NCI-H2081 (cell line): ENCODE measurements at regions not wholly inside any gene's neighbourhood (a gene's known extent, or its start where the extent isn't known, plus 50 kb on each side); places are given as distances from the start of the nearest gene placed in this dataset.
"Not testable (repeated sequence)": the region's sequence is repeated elsewhere in the genome, so short reads cannot be mapped to it uniquely, and the experiment has no call there.

Experiments used
- DNase-seq, 2 experiments: peaks; one replicate each; lab custom pipeline; 2025; lab: John Stamatoyannopoulos, UW

- not testable (repeated sequence) for DNase-seq
These were observed 948.3 kb downstream of the METTL15 start for GRCh38 chr11:29056487-29056886.

- DNase-seq: no peak
These were observed 943.7 kb downstream of the METTL15 start for GRCh38 chr11:29051935-29052334.

- not testable (repeated sequence) for DNase-seq
These were observed 942.8 kb downstream of the METTL15 start for GRCh38 chr11:29050962-29051361.

- DNase-seq: no peak
These were observed 932.3 kb downstream of the METTL15 start for GRCh38 chr11:29040489-29040888.

- no peak for DNase-seq
These were observed 924.4 kb downstream of the METTL15 start for GRCh38 chr11:29032384-29033149.

GRCh38 chr11:29029452-29029851 is 921.3 kb downstream of the METTL15 start:
- no peak for DNase-seq

- no peak for DNase-seq
These were observed 919.2 kb downstream of the METTL15 start for GRCh38 chr11:29027436-29027835.

GRCh38 chr11:29026286-29026685 is 918.1 kb downstream of the METTL15 start:
- no peak for DNase-seq

- no peak for DNase-seq
These were observed 916.8 kb downstream of the METTL15 start for GRCh38 chr11:29025001-29025400.

GRCh38 chr11:29024386-29024785 is 916.2 kb downstream of the METTL15 start:
- DNase-seq: no peak

GRCh38 chr11:29023761-29024160 is 915.6 kb downstream of the METTL15 start:
- DNase-seq: no peak

GRCh38 chr11:29022676-29023075 is 914.5 kb downstream of the METTL15 start:
- no peak for DNase-seq

GRCh38 chr11:29019960-29020683 is 911.9 kb downstream of the METTL15 start:
- peak in 1 of 2 experiments; percentile 7 for DNase-seq

- no peak for DNase-seq
These were observed 910.4 kb downstream of the METTL15 start for GRCh38 chr11:29018631-29019030.

- no peak for DNase-seq
These were observed 909.8 kb downstream of the METTL15 start for GRCh38 chr11:29017941-29018340.

GRCh38 chr11:29012507-29012906 is 904.3 kb downstream of the METTL15 start:
- no peak for DNase-seq

GRCh38 chr11:29009426-29009825 is 901.2 kb downstream of the METTL15 start:
- DNase-seq: no peak

GRCh38 chr11:29008481-29008880 is 900.3 kb downstream of the METTL15 start:
- DNase-seq: no peak

- DNase-seq: no peak
These were observed 898.5 kb downstream of the METTL15 start for GRCh38 chr11:29006668-29007067.

GRCh38 chr11:29005401-29005980 is 897.3 kb downstream of the METTL15 start:
- no peak for DNase-seq

GRCh38 chr11:29002816-29003215 is 894.6 kb downstream of the METTL15 start:
- no peak for DNase-seq

- no peak for DNase-seq
These were observed 891.4 kb downstream of the METTL15 start for GRCh38 chr11:28999620-29000019.

GRCh38 chr11:28992996-28993395 is 884.8 kb downstream of the METTL15 start:
- DNase-seq: no peak
